HG03442 (cell line): ENCODE measurements at regions not wholly inside any gene's neighbourhood (a gene's known extent, or its start where the extent isn't known, plus 50 kb on each side); places are given as distances from the start of the nearest gene placed in this dataset.
"Not testable (repeated sequence)": the region's sequence is repeated elsewhere in the genome, so short reads cannot be mapped to it uniquely, and the experiment has no call there.

Experiments used
- ATAC-seq: cut with Tn5 transposase; IDR thresholded peaks from one replicate; pipeline ENCODE4 v1.9.1; 2021; ENCODE audit warnings: mild to moderate bottlenecking, moderate library complexity; ENCODE audit not compliant: unreplicated experiment

DNA sequence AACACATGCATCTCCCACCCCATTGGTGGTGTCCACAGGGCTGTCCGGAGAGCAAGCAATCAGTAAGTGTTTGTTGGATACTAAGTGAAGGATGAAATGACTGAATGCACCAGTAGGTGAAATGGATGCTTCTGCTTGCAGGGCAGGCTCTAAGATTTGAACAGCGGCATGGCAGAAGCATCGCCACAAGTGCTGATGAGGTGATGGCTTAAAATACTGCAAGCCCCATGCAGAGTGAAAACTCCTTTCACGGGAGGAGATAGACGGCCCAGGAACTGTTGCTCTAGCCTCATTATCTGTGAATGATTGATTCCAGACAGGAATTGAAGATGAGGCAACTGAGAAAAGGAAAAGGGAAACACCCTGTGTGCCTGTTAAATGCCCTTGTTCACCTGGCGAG is 158.9 kb downstream of the LY86 start:
- no peak for ATAC-seq

- no peak for ATAC-seq
These were observed 159.5 kb downstream of the LY86 start for GRCh38 chr6:6748001-6748400.

DNA sequence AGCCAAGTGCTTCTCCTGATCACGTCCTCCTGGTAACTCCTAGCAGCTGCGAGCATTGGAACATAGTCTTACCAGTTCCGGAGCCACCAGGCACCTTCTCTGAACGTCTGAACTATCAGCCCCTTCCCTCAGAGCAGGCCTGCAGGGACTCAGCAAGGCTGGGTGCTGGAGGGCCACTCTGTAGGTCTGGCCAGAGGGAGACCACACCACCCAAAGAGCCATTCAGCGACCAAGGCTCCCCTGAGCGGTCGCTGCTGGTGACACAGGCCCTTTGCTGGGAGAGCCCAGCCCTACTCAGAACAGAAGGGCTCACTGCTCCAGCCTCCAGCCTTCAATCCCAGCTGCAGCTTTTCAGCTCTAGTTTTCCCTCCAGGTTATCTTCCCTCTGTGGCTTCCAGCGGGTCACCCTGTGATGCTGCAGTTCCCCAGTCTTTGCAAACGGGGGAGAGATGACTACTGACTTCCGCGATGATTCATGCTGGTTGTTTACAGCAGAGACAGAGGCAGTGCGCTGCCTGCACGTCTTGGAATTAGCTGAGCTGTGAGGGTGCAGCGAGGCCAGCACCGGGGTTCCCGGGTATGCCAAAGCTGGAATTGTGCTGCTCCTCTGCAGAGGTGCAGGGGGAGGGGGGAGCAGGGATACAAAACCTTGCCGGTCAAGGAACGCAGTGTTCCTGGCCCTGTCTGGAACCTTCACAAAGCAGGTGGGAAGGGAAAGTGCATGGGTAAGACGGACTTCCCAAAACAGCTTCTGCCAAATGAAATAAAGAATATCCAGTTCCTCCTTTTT is 161.4 kb downstream of the LY86 start:
- peak; percentile 55 for ATAC-seq

- no peak for ATAC-seq
These were observed 162.2 kb downstream of the LY86 start for GRCh38 chr6:6750594-6751265.

DNA sequence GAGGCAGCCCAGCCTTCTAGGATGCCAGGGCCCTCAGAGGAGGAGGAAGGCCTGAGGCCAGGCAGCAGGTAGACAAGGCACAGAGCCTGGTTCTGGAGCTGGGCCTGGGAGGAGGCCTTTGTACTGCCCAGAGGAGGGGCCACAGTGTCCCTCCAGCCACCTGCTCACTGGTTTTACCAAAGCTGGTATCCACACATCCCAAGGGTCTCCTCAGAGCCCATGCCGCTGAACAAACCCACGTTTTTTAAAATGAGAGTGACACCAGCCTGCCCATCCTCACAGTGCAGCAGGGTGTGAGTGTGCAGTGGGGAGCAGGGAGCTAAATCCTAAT is 162.7 kb downstream of the LY86 start:
- ATAC-seq = no peak

GRCh38 chr6:6751619-6752023 is 163.1 kb downstream of the LY86 start:
- ATAC-seq = no peak

DNA sequence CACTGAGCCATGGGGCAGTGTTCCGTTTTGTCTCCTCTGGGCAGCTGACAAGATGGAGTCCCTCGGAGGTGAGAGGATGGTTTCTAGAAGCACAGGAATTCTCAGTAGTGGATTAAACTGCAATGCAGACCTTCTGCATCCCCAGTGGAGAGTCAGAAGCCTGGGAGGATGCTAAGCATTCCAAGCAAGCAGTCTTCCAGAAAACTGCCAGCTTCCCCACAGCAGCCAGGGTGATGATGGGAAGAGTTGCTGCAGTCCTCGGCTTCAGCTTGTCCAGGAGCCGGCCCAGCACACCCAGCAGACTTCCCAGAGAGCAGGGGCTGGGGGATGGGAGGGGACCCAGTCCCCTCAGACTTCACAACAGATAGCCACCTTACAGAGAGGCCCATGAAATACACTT is 163.6 kb downstream of the LY86 start:
- ATAC-seq = no peak

- ATAC-seq = no peak
These were observed 164.8 kb downstream of the LY86 start for GRCh38 chr6:6753301-6753700.

- ATAC-seq = no peak
These were observed 168.0 kb downstream of the LY86 start for GRCh38 chr6:6756526-6756925.

DNA sequence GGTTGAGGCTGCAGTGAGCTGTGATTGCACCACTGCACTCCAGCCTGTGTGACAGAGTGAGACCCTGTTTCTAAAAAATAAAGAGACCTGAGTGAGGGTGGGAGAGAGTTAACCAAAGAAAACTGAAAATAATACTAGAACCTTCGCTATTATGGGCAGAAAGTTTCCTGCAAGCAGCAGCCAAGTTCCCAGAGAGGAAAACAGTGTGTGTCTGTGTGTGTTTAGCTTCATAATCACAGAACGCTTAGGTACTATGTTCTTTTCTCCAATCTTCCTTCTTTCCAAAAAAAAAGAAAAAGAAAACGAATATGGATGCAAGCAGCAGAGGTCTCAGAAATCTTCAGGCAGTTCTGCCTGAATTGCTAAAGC is 170.0 kb downstream of the LY86 start:
- ATAC-seq = no peak

- ATAC-seq = peak; percentile 89
These were observed 170.6 kb downstream of the LY86 start for GRCh38 chr6:6758915-6759654.

GRCh38 chr6:6760002-6760401 is 171.5 kb downstream of the LY86 start:
- no peak for ATAC-seq

- ATAC-seq = not testable (repeated sequence)
These were observed 174.0 kb downstream of the LY86 start for GRCh38 chr6:6762566-6762965.

DNA sequence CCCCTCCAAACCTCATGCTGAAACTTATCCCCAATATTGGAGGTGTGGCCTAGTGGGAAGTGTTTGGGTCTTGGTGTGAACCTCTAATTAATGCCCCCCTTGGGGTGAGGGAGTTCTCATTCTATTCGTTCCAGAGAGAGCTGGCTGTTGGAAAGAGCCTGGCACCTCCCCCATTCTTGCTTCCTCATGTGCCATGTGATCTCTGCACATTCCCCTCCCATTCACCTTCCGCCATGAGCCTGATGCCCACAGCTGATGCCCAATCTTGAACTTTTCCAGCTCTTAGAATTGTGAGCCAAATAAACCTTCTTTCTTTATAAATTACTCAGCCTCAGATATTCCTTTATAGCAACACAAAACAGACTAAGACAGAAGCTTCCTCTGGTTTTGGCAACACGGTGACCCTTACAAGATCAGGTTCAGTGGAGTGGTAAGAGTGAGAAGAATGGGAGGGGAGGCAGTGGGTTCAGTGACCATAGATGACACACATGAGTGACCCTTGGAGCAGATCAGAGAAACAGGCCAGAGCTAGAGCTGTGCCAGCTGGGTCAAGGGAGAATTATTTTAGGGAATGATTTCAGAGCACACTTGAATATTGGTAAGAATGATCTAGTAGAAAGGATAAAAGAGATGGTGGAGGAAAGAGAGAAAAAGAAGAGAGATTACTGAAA is 176.4 kb downstream of the LY86 start:
- ATAC-seq = no peak

DNA sequence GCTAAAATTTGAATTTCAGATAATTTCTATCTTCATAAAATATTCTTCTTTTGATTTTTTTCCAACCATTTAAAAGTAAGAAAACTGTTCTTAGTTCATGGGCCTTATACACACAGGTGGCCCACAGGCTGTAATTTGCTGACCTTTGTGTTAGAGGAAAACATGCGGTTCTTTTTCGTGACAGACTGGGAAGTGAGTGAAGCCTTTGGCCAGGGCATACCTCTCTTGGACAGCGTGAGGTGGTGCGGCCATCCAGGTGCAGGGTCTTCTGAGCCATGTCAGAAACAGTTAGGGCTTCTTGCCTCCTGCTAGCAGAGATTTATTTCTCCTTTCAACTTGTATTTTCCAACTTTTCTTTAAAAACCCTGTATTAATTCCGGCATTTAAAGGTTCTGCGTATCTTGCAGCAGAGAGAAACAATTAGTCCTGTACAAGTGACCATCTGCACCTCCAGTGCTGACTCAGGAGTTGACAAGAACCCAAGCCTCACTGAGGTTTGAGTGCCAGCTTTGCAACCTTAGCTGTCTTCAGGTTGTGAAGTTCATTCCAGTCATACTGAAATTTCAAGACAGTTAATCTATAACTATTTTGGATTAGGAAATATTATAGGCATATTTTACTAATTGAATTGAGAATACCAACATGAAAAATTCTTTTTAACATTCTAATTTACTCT is 177.8 kb downstream of the LY86 start:
- ATAC-seq = no peak

DNA sequence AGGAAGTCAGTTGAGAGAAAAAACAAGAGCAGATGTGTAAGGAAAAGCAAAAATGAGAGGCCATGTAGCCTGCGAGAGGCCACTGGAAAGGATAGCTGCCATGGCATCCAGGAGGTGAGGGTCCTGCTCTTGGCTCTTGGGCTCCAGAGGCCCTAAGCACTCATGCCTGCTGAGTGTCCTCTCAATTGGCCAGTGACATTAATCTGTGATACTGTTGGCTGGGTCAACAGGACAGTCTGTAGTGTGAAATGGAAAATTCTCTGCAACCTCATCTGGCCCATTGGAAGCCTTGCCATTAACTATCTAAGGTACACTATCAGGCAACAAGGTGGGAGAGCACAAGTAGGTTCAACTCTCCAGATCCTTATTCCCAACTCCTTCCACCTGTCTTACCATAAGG is 180.9 kb downstream of the LY86 start:
- ATAC-seq = no peak

DNA sequence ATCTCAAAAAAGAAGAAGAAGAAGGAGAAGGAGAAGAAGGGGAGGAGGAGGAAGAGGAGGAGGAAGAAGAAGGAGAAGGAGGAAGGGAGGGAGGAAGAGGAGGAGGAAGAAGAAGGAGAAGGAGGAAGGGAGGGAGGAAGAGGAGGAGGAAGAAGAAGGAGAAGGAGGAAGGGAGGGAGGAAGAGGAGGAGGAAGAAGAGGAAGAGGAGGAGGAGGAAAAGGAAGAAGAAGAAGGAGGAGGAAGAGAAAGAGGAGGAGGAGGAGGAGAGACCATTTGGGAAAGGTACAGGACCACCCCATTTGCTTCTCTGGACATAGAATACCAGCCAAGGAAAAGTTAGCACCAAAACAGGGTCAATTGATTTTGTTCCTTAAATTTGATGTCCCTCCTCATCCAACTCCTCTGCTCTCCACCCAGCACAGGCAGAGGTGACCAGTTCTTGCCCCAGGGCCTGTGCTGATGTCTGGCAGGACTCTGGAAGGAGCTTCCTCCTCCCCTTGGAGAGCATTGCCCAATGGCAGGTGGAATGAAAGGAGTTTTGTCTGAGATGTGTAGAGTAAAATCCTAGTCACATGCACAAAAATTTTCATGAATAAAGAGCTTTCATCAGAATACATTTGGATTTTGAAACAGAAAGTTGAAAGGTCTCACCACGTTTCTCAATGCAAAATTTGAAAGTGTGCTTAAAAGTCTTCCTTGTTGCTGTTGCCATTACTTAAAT is 182.9 kb downstream of the LY86 start:
- ATAC-seq = no peak

DNA sequence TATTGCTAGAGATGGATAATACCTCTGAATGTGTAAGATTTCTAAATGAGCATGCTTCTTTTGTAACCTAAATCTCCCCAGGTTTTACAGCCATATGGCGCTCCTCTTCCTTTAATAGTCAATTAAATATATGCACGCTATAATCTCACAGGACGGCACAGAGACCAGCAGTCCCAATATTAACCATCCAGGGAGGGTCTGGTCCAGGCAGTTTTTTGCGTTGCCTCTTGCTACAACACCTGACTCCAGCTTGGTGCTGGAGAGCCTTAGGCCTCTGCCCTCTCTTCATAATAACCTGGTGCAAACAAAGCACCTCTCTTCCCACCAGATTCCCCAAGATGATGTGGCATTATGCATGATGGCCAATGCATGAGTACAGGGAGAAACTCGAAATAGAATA is 183.4 kb downstream of the LY86 start:
- ATAC-seq = no peak

- ATAC-seq = no peak
These were observed 184.2 kb downstream of the LY86 start for GRCh38 chr6:6772751-6773150.

DNA sequence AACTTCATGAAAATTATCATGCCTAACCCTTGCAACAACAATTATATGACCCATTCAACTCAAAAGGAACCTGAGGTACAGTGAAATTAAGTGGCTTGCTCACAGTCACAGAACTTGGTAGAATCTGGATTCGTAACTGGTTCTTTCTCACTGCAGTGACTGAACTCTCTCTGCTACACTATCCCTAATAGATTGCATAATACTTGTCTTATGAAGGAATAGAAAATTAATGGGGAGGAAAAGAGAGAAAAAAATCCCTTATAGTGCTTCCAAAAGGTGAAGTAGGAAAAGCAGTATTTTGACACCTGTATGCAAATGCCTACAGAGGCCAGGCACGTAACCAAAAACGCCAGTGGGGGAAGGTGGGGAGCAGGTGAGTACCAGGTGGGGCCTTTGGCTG is 186.6 kb downstream of the LY86 start:
- no peak for ATAC-seq
